ENCODE measurements at regions not wholly inside any gene's neighbourhood (a gene's known extent, or its start where the extent isn't known, plus 50 kb on each side); places are given as distances from the start of the nearest gene placed in this dataset.

DNA sequence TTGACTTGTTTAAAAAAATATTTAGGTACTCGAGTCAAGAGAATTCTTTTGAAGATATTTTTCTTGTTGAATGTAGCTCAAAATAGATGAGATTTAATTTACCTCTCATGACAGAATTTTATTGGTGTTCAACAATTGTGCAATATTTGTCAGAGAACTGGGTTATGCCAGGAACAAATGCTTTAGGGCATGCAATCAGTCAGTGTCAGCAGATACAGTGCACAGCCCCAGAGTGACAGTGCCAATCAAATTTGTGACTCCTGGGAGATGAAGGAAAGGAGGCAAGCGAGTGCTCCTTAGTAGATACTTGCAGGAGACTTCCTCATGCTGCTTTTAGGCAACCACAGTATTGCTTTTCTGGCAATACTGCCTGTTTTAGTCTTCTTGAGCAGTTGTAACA lies 81.2 kb upstream of the DSEL start:
- Mint-ChIP-seq H3K27me3 (no peaks in the 10 kb centered on the region), H3K4me3 (no peak overlapping the region)

DNA sequence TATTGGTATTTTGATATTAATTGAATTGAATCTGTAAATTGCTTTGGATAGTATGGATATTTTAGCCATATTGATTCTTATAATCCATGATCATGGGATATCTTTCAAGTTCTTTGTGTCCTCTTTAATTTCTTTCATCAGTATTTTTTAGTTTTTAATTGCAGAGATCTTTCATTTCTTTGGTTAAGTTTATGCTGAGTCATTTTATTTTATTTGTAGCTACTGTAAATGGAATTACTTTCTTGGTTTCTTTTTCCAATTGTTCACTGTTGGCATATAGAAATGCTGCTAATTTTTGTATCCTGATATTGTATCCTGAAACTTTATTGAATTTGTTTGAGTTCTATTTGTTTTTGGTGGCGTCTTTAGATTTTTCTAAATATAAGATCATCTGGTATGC lies 79.5 kb upstream of the DSEL start:
- Mint-ChIP-seq H3K4me1 (peaks cover 2 to 5% (median 4%) of the 10 kb centered on the region in 3 donors), H3K27me3 (no peaks in the 10 kb centered on the region), H3K27ac (peak overlapping the region in 1 of 3 donors; percentile 54), H3K4me3 (no peak overlapping the region), H3K36me3 (no peaks in the 10 kb centered on the region), H3K9me3 (peaks cover 0 to 10% (median 7%) of the 10 kb centered on the region in 3 donors)

More for the DNA sequence above, 81.2 kb upstream of the DSEL start:
- Mint-ChIP-seq H3K36me3 (no peaks in the 10 kb centered on the region), H3K4me1 (peaks cover 2 to 5% (median 4%) of the 10 kb centered on the region in 3 donors), H3K27ac (no peak overlapping the region), H3K9me3 (peaks cover 1 to 10% (median 9%) of the 10 kb centered on the region in 3 donors)

GRCh38 chr18:67590571-67591141 lies 74.1 kb upstream of the DSEL start:
- no peaks in the 10 kb centered on the region for H3K27me3 Mint-ChIP-seq
- H3K4me1 Mint-ChIP-seq: no peaks in the 10 kb centered on the region
- no peak overlapping the region for H3K27ac Mint-ChIP-seq
- H3K36me3 Mint-ChIP-seq: no peaks in the 10 kb centered on the region
- no peak overlapping the region for H3K4me3 Mint-ChIP-seq
- peaks cover 0 to 10% (median 7%) of the 10 kb centered on the region in 3 donors for H3K9me3 Mint-ChIP-seq

GRCh38 chr18:67589325-67589724 lies 72.8 kb upstream of the DSEL start:
- no peaks in the 10 kb centered on the region for H3K36me3 Mint-ChIP-seq
- H3K9me3 Mint-ChIP-seq: peaks cover 0 to under 1% (median 0%) of the 10 kb centered on the region in 3 donors
- H3K27ac Mint-ChIP-seq: no peak overlapping the region
- no peaks in the 10 kb centered on the region for H3K4me1 Mint-ChIP-seq
- no peak overlapping the region for H3K4me3 Mint-ChIP-seq
- H3K27me3 Mint-ChIP-seq: no peaks in the 10 kb centered on the region

DNA sequence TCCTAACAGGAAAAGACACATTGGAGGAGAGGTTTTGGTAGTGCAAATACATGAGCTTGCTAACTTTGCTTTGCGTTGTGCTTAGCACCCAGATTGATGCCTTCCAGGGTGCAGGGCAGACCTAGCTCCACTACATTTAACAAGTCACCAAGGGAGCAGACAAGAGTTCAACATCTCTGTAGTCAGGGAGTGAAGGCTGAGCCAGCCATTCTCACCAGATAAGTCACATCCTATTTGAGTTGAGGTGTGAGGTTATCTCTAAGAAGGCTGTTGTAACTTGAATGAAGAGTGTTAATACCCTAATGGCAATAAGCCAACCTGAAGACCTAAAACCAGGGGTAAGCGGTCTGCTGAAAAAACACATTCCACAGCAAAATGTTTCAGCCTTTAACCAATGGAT lies 69.6 kb upstream of the DSEL start:
- Mint-ChIP-seq H3K4me3 (no peak overlapping the region), H3K27me3 (no peaks in the 10 kb centered on the region), H3K27ac (no peak overlapping the region), H3K4me1 (no peaks in the 10 kb centered on the region), H3K9me3 (peaks cover 0 to 6% (median 0%) of the 10 kb centered on the region in 3 donors), H3K36me3 (no peaks in the 10 kb centered on the region)

GRCh38 chr18:67583621-67584020 lies 67.1 kb upstream of the DSEL start:
- H3K4me1 Mint-ChIP-seq: no peaks in the 10 kb centered on the region
- no peak overlapping the region for H3K4me3 Mint-ChIP-seq
- no peaks in the 10 kb centered on the region for H3K27me3 Mint-ChIP-seq
- no peaks in the 10 kb centered on the region for H3K36me3 Mint-ChIP-seq
- no peak overlapping the region for H3K27ac Mint-ChIP-seq
- peaks cover 0 to 6% (median 0%) of the 10 kb centered on the region in 3 donors for H3K9me3 Mint-ChIP-seq

DNA sequence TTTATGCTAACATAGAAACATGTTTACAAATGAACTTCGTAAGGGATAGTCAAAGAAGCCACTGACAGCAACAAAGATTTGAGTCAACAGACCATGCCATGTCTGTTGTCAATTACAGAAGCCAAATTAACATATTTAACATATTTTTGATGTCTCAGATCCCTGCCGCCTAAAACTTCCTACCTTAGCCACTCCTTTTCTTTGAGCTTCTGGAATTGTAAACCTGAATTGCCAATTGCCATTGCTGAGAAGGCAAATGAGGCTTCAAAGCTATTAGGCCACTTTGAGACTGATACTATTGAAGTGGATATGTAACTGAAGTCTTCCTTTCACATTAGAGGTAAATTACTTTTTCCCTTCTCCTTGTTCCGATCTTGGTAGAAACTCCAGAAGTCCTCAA lies 66.0 kb upstream of the DSEL start:
- Mint-ChIP-seq H3K27me3 (no peaks in the 10 kb centered on the region), H3K4me3 (no peak overlapping the region), H3K36me3 (no peaks in the 10 kb centered on the region), H3K4me1 (no peaks in the 10 kb centered on the region), H3K9me3 (peaks cover 0 to 6% (median 0%) of the 10 kb centered on the region in 3 donors), H3K27ac (no peak overlapping the region)

- Mint-ChIP-seq H3K4me1 (no peaks in the 10 kb centered on the region), H3K36me3 (no peaks in the 10 kb centered on the region), H3K9me3 (peaks cover 0 to 6% (median 0%) of the 10 kb centered on the region in 3 donors), H3K27ac (no peak overlapping the region), H3K4me3 (no peak overlapping the region), H3K27me3 (no peaks in the 10 kb centered on the region)
Measured at GRCh38 chr18:67581178-67581577, 64.7 kb upstream of the DSEL start.

DNA sequence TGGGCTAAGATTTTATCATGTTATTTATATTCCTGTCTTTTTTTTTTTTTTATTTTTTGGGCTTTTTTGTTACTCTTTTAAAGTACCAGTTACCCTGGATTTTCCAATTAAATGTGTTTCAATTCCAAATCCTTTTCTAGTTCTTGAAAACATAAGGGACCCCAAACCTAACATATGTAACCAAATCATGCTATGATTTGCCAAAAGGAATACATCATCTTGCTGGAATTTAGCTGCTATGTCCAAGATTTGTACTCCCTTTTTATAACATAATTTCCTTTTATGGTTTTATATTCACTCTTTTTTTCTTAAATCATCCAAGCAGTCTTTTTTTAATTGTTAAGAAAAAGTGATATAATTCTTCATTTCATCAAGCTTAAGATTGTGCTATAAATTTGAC lies 60.9 kb upstream of the DSEL start:
- Mint-ChIP-seq H3K4me3 (no peak overlapping the region), H3K9me3 (no peaks in the 10 kb centered on the region), H3K27ac (no peak overlapping the region), H3K27me3 (no peaks in the 10 kb centered on the region), H3K4me1 (no peaks in the 10 kb centered on the region), H3K36me3 (no peaks in the 10 kb centered on the region)

DNA sequence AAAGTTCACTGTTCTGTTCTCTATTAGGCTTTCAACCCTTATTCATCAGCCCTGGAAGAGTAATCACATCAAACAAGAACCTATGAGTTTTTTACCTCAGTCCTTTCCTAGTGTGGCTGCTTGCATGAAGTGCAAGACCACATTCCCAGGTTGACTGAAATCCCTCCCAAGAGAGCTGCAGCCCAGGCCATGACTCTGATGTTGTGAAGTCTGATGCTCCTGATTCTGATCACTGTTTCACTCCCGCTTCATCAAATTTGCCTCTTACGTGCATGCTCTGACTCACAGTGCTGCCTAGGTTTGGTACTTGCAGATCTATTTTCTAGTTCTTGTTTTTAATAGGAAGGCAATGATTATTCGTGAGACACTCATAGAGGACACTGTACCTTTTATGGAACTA lies 58.2 kb upstream of the DSEL start:
- H3K36me3 Mint-ChIP-seq: peaks cover 2% of the 10 kb centered on the region
- no peaks in the 10 kb centered on the region for H3K4me1 Mint-ChIP-seq
- H3K27me3 Mint-ChIP-seq: no peaks in the 10 kb centered on the region
- no peak overlapping the region for H3K27ac Mint-ChIP-seq
- H3K4me3 Mint-ChIP-seq: no peak overlapping the region
- H3K9me3 Mint-ChIP-seq: peaks cover 0 to 2% (median 0%) of the 10 kb centered on the region in 3 donors

- Mint-ChIP-seq H3K4me1 (peaks cover 0 to 1% (median 0%) of the 10 kb centered on the region in 3 donors), H3K36me3 (peaks cover 2% of the 10 kb centered on the region), H3K27me3 (no peaks in the 10 kb centered on the region), H3K4me3 (no peak overlapping the region), H3K27ac (no peak overlapping the region), H3K9me3 (peaks cover 0 to 2% (median 0%) of the 10 kb centered on the region in 3 donors)
Measured at GRCh38 chr18:67568166-67568565, 51.6 kb upstream of the DSEL start.
